GM10266 (cell line): ENCODE measurements at regions not wholly inside any gene's neighbourhood (a gene's known extent, or its start where the extent isn't known, plus 50 kb on each side); places are given as distances from the start of the nearest gene placed in this dataset.

Experiments
- DNase-seq: peaks from one replicate; pipeline ENCODE4 v3.0.0; 2012; ENCODE audit errors: extremely low spot score
- CTCF ChIP-seq: IDR thresholded peaks from 2 replicates; pipeline ENCODE4 v1.5.1; 2012; ENCODE audit warnings: mild to moderate bottlenecking, low read depth; ENCODE audit not compliant: control insufficient read depth, insufficient read depth; ENCODE audit errors: missing control alignments

- DNase-seq: no peak
These were observed 192.0 kb downstream of the OGFRL1 start for GRCh38 chr6:71480577-71480976.

DNA sequence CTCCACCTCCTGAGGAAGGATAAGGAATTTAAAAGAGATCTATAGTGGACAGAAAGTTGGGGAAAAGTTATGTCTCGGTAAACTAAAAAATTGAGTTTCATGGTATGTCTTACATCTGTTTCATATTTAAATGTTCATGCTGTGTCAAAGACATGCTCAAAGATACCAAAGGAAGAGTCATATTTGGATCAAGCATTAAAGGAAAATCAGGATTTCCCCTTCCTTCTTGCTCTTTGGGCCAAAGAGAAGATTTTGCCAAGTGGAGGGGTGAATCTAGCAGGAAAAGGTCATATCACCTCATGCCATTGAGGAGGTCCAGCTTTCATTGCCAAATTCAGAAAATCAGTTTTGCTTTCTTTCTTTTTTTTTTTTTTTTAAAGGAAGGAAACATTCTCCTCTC is 192.4 kb downstream of the OGFRL1 start:
- no peak for DNase-seq
- no peak for TF ChIP-seq CTCF

More at GRCh38 chr6:71480577-71480976, 192.0 kb downstream of the OGFRL1 start:
- TF ChIP-seq CTCF: no peak

DNA sequence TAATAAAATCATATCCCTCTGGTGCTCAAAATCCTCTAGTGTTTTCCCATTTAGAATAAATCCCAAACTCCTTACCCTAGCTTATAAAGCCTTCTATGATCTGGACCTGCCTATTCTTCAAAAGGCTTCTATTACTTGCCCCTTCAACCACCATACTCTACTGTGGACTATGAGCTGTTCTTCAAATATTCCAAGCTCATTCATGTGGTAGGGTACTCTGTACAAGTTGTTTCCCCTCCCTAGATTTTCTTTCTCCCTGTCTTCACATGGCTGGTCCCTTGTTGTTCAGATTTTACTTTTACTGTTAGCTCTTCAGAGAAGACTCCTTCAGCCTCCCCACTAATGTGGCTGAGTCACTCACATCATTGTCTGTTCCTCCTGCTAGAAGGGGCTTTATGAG is 193.2 kb downstream of the OGFRL1 start:
- DNase-seq: no peak
- no peak for TF ChIP-seq CTCF

- no peak for DNase-seq
- TF ChIP-seq CTCF: no peak
These were observed 194.1 kb downstream of the OGFRL1 start for GRCh38 chr6:71482742-71483141.

DNA sequence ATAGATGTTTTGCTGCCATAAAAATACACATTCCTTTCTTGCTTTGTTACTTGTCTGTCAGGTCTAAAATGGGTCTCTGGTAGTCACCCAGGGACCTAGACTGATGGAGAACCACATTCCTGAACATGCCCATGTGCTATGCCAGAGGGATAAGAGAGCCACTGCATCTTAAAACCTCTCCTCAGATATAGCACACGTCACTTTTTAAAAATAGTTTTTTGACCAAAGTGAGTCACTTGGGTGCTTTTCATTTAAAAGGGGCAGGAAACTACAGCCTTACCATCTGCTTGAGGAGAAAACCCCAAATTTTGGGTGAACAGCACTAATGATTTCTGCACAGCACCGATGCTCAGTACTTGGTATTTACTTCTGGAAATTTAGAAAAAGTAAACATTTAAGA is 197.8 kb downstream of the OGFRL1 start:
- DNase-seq: no peak

DNA sequence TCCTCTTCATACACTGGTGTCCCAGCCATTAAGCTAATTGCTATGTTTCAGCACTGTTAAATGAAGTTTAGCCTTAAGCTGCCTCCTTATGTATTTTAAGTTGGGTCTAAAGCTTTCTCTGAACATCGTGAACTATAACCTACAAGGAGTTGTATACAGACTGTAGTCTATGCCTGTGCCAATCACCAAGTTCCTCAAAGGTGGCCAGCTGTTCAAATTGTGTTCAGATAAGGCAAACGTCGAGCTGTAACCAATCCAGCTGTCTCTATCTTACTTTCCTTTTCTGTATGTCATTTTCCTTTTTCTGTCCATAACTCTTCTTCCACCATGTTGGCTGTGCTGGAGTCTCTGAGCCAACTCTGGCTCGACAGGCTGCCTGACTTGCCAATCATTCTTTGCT is 199.6 kb downstream of the OGFRL1 start:
- TF ChIP-seq CTCF: no peak
- no peak for DNase-seq

More for the DNA sequence above, 197.8 kb downstream of the OGFRL1 start:
- no peak for TF ChIP-seq CTCF

GRCh38 chr6:71489736-71490135 is 201.1 kb downstream of the OGFRL1 start:
- DNase-seq: no peak
- no peak for TF ChIP-seq CTCF
